ENCODE measurements at regions not wholly inside any gene's neighbourhood (a gene's known extent, or its start where the extent isn't known, plus 50 kb on each side); places are given as distances from the start of the nearest gene placed in this dataset.

- no peak for TF ChIP-seq CTCF (IDR thresholded peaks at IDR 0.05)
- Histone ChIP-seq H3K27me3 (no peaks in the 10 kb centered on the region), H3K27ac (no peak overlapping the region), H3K36me3 (no peaks in the 10 kb centered on the region), H3K4me3 (no peak overlapping the region), H3K9me3 (no peaks in the 10 kb centered on the region), H3K4me1 (no peaks in the 10 kb centered on the region)
- DNase-seq (ENCODE audit: extremely low spot score in 2 of 2): no peak
- intact Hi-C loops (cut with DNase I): no loop called here
Observed at GRCh38 chr18:61943175-61943964, 50.6 kb upstream of the RNF152 start.

Measured in vagina (tissue), 2 donors.